MM.1S (cell line): ENCODE measurements at regions not wholly inside any gene's neighbourhood (a gene's known extent, or its start where the extent isn't known, plus 50 kb on each side); places are given as distances from the start of the nearest gene placed in this dataset.

ENCODE experiments used
- DNase-seq: peaks from one replicate; pipeline ENCODE4 v3.0.0-alpha.2; 2015
- H2AFZ ChIP-seq: fragments of 300-600 bp; sonication (generic); 2 replicates; pipeline ENCODE4 v1.6.0; 2016; ENCODE audit warnings: antibody characterized with exemption, low read length
- H3F3A ChIP-seq: fragments of 300-600 bp; sonication (generic); 2 replicates; pipeline ENCODE4 v1.6.1; 2016; ENCODE audit warnings: mild to moderate bottlenecking, antibody characterized with exemption, low read length, moderate library complexity, mixed read lengths; ENCODE audit not compliant: insufficient read depth
- H3K27ac ChIP-seq: fragments of 300-600 bp; sonication (generic); 2 replicates; pipeline ENCODE4 v1.5.1; 2016; ENCODE audit warnings: mild to moderate bottlenecking, low read length
- H3K27me3 ChIP-seq: fragments of 300-600 bp; sonication (generic); replicated peaks from 2 replicates; pipeline ENCODE4 v1.6.0; 2016; ENCODE audit warnings: low read length; ENCODE audit not compliant: insufficient read depth
- H3K36me3 ChIP-seq: fragments of 300-600 bp; sonication (generic); replicated peaks from 2 replicates; pipeline ENCODE4 v1.6.1; 2016; ENCODE audit warnings: mild to moderate bottlenecking, low read length, mixed read lengths; ENCODE audit not compliant: insufficient read depth
- H3K4me1 ChIP-seq: fragments of 300-600 bp; sonication (generic); 2 replicates; pipeline ENCODE4 v1.6.1; 2016; ENCODE audit warnings: low read length, mixed read lengths
- H3K4me2 ChIP-seq: fragments of 300-600 bp; sonication (generic); 2 replicates; pipeline ENCODE4 v1.6.0; 2016; ENCODE audit warnings: low read depth, low read length
- H3K4me3 ChIP-seq: fragments of 300-600 bp; sonication (generic); 2 replicates; pipeline ENCODE4 v1.5.1; 2016; ENCODE audit warnings: low read length, mixed read lengths
- H3K79me2 ChIP-seq: fragments of 300-600 bp; sonication (generic); 2 replicates; pipeline ENCODE4 v1.6.1; 2016; ENCODE audit warnings: mixed run types, low read length, mixed read lengths
- H3K9ac ChIP-seq: fragments of 300-600 bp; sonication (generic); 2 replicates; pipeline ENCODE4 v1.6.1; 2016; ENCODE audit warnings: low read length, mixed read lengths
- H3K9me2 ChIP-seq: fragments of 300-600 bp; sonication (generic); replicated peaks from 2 replicates; pipeline ENCODE4 v1.6.1; 2016; ENCODE audit warnings: mild to moderate bottlenecking, low read length, mixed read lengths; ENCODE audit not compliant: insufficient read depth
- H3K9me3 ChIP-seq: fragments of 300-600 bp; sonication (generic); replicated peaks from 2 replicates; pipeline ENCODE4 v1.6.1; 2016; ENCODE audit warnings: mild to moderate bottlenecking, low read length, mixed read lengths; ENCODE audit not compliant: insufficient read depth
- H4K20me1 ChIP-seq: fragments of 300-600 bp; sonication (generic); 2 replicates; pipeline ENCODE4 v1.6.1; 2016; ENCODE audit warnings: mild to moderate bottlenecking, low read length, moderate library complexity, mixed read lengths; ENCODE audit not compliant: insufficient read depth
- EZH2 ChIP-seq: fragments of 300-600 bp; sonication (generic); optimal IDR thresholded peaks from 2 replicates; pipeline ENCODE3; 2017; ENCODE audit warnings: low read depth, mild to moderate bottlenecking, antibody characterized with exemption, low read length, mixed read lengths
- EZH2phosphoT487 ChIP-seq: fragments of 300-600 bp; sonication (generic); IDR thresholded peaks from 2 replicates; pipeline ENCODE4 v1.6.1; 2018; ENCODE audit warnings: antibody characterized with exemption, low read length
- TF ChIP-seq, protein P1 (sequence below): fragments of 300-600 bp; sonication (generic); IDR thresholded peaks from 2 replicates; pipeline ENCODE4 v1.5.1; 2016; ENCODE audit warnings: antibody characterized with exemption, low read length, mixed read lengths

GRCh38 chr11:116071241-116071640, 567.0 kb upstream of the CADM1 start:
- Histone ChIP-seq H3K79me2 (no peaks in the 10 kb centered on the region), H3K9ac (no peak overlapping the region), H3K4me3 (no peak overlapping the region), H4K20me1 (no peaks in the 10 kb centered on the region), H3K27me3 (no peaks in the 10 kb centered on the region), H3F3A (no peaks in the 10 kb centered on the region), H3K27ac (no peak overlapping the region), H3K36me3 (no peaks in the 10 kb centered on the region), H2AFZ (no peak overlapping the region), H3K9me2 (no peaks in the 10 kb centered on the region), H3K9me3 (no peaks in the 10 kb centered on the region), H3K4me2 (no peak overlapping the region), H3K4me1 (no peaks in the 10 kb centered on the region; the same call in 1 of the 2 replicates)
- TF ChIP-seq EZH2 (no peak), EZH2phosphoT487 (no peak)
- TF ChIP-seq, protein P1, sequence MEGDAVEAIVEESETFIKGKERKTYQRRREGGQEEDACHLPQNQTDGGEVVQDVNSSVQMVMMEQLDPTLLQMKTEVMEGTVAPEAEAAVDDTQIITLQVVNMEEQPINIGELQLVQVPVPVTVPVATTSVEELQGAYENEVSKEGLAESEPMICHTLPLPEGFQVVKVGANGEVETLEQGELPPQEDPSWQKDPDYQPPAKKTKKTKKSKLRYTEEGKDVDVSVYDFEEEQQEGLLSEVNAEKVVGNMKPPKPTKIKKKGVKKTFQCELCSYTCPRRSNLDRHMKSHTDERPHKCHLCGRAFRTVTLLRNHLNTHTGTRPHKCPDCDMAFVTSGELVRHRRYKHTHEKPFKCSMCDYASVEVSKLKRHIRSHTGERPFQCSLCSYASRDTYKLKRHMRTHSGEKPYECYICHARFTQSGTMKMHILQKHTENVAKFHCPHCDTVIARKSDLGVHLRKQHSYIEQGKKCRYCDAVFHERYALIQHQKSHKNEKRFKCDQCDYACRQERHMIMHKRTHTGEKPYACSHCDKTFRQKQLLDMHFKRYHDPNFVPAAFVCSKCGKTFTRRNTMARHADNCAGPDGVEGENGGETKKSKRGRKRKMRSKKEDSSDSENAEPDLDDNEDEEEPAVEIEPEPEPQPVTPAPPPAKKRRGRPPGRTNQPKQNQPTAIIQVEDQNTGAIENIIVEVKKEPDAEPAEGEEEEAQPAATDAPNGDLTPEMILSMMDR: no peak
- DNase-seq: no peak

DNA sequence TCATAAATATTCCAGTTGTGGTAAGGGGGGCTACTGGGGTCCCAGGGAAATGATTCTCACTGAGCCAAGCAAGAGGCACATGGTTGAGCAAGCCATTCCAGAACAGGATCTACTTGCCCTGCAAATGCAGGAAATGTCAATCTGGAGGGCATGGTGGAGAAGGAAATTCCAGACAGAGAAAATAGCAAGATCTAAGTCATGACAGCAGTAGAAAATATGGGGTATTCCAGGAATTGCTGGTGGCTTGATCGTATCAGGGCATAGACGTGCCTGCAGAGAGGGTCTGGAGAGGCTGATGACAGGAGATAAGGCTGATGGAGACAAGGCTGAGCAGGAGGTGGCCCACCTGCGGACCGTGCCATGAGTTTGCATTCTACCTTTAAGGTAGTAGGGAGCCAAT, 566.3 kb upstream of the CADM1 start:
- H2AFZ ChIP-seq: no peak overlapping the region
- H3K4me1 ChIP-seq: no peaks in the 10 kb centered on the region; the same call in 1 of the 2 replicates
- H3K36me3 ChIP-seq: no peaks in the 10 kb centered on the region
- H3K4me3 ChIP-seq: no peak overlapping the region
- no peak overlapping the region for H3K27ac ChIP-seq
- H3K9me2 ChIP-seq: no peaks in the 10 kb centered on the region
- TF ChIP-seq EZH2: no peak
- TF ChIP-seq, protein P1: no peak
- no peak for TF ChIP-seq EZH2phosphoT487
- H3K9me3 ChIP-seq: no peaks in the 10 kb centered on the region
- DNase-seq: no peak
- no peak overlapping the region for H3K4me2 ChIP-seq
- no peaks in the 10 kb centered on the region for H3K27me3 ChIP-seq
- H3F3A ChIP-seq: no peaks in the 10 kb centered on the region
- H3K79me2 ChIP-seq: no peaks in the 10 kb centered on the region
- no peaks in the 10 kb centered on the region for H4K20me1 ChIP-seq
- H3K9ac ChIP-seq: no peak overlapping the region

GRCh38 chr11:116066777-116067176, 562.6 kb upstream of the CADM1 start:
- Histone ChIP-seq H3K27ac (no peak overlapping the region), H3K36me3 (no peaks in the 10 kb centered on the region), H3K79me2 (no peaks in the 10 kb centered on the region), H3K4me3 (no peak overlapping the region), H3K4me1 (no peaks in the 10 kb centered on the region; the same call in 1 of the 2 replicates), H3K9me3 (no peaks in the 10 kb centered on the region), H3K9ac (no peak overlapping the region), H3F3A (no peaks in the 10 kb centered on the region), H3K27me3 (no peaks in the 10 kb centered on the region), H3K9me2 (no peaks in the 10 kb centered on the region), H2AFZ (no peak overlapping the region), H4K20me1 (no peaks in the 10 kb centered on the region), H3K4me2 (no peak overlapping the region)
- no peak for DNase-seq
- no peak for TF ChIP-seq EZH2phosphoT487
- TF ChIP-seq EZH2: no peak
- TF ChIP-seq, protein P1: no peak
